Activated naive CD8-positive, alpha-beta T cell (primary cell): ENCODE measurements at regions not wholly inside any gene's neighbourhood (a gene's known extent, or its start where the extent isn't known, plus 50 kb on each side); places are given as distances from the start of the nearest gene placed in this dataset.
"Not testable (repeated sequence)": the region's sequence is repeated elsewhere in the genome, so short reads cannot be mapped to it uniquely, and the experiment has no call there.

ENCODE experiments used
- H3K27ac Mint-ChIP-seq: one replicate; pipeline ENCODE4 v1.8.0; 2021; ENCODE audit warnings: mixed read lengths
- H3K27me3 Mint-ChIP-seq: one replicate; pipeline ENCODE4 v1.8.0; 2021; ENCODE audit warnings: mixed read lengths
- H3K36me3 Mint-ChIP-seq: one replicate; pipeline ENCODE4 v1.8.0; 2021; ENCODE audit warnings: mixed read lengths
- H3K4me1 Mint-ChIP-seq: one replicate; pipeline ENCODE4 v1.8.0; 2021; ENCODE audit warnings: low read depth, mixed read lengths
- H3K4me3 Mint-ChIP-seq: one replicate; pipeline ENCODE4 v1.8.0; 2021; ENCODE audit warnings: mild to moderate bottlenecking, mixed read lengths
- H3K9me3 Mint-ChIP-seq: one replicate; pipeline ENCODE4 v1.8.0; 2021; ENCODE audit warnings: low read depth, mixed read lengths

DNA sequence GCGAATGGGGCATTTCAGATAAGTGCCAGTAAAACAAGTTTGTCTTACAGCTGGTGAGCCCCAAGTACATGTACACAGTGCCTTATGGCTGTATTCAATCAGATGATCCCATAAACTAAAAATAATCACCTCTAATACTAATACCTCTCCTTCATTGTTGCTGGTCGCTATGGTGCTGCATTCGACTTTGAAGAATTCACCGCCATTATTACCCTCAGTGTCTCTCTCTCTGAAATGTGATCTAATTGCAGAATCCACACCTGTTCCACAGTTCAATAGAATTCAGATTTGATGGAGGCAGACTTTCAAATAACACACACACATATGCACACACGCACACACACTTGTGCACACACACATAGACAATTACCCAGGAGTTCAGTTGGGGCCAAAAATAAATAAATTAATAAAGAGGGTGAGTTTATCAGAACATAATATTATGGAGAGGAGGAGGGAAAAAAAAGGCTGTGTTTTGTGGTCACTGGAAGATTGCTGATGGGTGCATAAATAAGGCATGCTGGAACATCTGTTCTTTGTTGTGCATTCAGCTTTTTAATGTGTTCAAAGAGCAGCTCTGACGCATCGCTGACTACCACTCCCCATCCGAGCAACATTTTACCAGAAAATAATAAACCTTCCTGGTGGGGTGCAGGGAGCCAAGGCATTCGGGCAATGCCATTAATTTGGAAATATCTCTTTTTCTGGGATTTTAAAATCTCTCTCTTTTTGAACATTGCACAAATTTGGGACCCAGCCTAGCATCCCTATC is 235.7 kb downstream of the SATB1 start:
- H3K9me3 Mint-ChIP-seq = no peaks in the 10 kb centered on the region
- H3K4me3 Mint-ChIP-seq = no peak overlapping the region
- no peaks in the 10 kb centered on the region for H3K4me1 Mint-ChIP-seq
- H3K27ac Mint-ChIP-seq = no peak overlapping the region
- H3K27me3 Mint-ChIP-seq = peaks cover 2% of the 10 kb centered on the region
- H3K36me3 Mint-ChIP-seq = no peaks in the 10 kb centered on the region

DNA sequence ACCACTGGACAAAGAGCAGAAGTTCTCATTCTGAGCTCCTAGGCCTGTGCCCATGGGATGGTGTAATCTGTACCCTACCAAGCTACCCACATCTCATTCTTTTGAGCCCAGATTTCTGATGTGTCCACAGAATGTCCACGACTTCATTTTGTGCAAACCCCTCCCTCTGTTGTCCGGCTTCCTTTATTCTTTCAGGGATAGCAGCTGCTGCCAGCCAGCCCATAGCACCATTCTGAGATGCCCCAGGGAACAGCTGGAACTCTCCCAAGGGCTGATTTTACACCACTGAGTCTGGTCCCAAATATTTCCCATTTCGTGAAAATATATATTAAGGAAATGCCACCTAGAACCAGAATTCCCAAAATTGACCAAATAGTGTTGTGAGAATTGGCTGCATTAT is 236.6 kb downstream of the SATB1 start:
- Mint-ChIP-seq H3K27ac (no peak overlapping the region), H3K36me3 (no peaks in the 10 kb centered on the region), H3K27me3 (peaks cover 2% of the 10 kb centered on the region), H3K9me3 (no peaks in the 10 kb centered on the region), H3K4me3 (no peak overlapping the region), H3K4me1 (no peaks in the 10 kb centered on the region)

DNA sequence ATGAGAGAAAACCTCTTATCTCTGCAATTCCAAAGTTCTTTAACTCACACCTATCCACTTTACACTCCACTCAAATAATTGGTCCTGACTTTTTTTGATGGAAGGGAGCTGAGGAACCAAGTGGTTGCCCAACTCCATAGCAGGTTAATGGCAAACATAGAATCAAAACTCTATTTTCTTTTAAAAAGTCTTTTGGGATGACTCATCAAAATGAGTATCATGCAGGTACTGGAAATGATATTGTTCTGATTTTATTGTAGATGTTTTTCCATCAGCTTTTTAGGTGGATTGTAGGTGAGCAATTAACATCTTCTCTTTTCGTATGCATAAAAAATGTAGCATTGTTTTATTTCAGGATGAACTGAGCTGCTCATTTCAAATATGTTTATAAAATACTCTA is 239.5 kb downstream of the SATB1 start:
- Mint-ChIP-seq H3K27me3 (peaks cover 3% of the 10 kb centered on the region), H3K27ac (no peak overlapping the region), H3K9me3 (no peaks in the 10 kb centered on the region)

DNA sequence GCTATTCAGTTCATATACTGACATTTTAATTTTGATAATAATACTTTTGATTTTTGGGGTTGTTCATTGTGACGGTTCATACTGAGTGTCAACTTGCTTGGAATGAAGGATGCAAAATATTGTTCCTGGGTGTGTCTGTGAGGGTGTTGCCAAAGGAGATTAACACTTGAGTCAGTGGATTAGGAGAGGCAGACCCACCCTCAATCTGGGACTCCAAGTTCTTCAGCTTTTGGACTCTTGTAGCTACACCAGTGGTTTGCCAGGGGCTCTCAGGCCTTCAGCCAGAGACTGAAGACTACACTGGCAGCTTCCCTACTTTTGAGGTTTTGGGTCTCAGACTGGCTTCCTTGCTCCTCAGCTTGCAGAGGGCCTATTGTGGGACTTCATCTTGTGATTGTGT is 242.2 kb downstream of the SATB1 start:
- not testable (repeated sequence) for H3K4me3 Mint-ChIP-seq, H3K36me3 Mint-ChIP-seq, H3K4me1 Mint-ChIP-seq

More for the DNA sequence above, 239.5 kb downstream of the SATB1 start:
- H3K4me1 Mint-ChIP-seq = no peaks in the 10 kb centered on the region
- no peak overlapping the region for H3K4me3 Mint-ChIP-seq
- peaks cover 3% of the 10 kb centered on the region for H3K36me3 Mint-ChIP-seq

DNA sequence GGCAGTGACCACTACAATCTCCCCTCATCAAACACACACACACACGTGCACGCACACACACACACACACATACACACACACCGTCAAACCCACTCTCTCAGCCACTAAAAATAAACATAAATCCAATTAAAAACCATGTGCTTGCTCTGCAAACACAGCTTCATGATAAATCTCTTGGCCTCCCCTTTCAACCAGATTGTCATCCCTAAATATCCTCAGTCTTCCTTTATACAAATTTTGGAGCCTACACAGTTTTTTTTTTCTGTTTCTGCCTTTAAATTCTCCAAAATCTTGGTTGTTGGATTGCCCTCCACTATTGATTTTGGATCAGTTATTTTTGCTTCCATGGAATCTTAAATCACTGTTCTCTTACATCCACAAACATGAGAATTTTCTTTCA is 245.6 kb downstream of the SATB1 start:
- no peak overlapping the region for H3K4me3 Mint-ChIP-seq
- H3K4me1 Mint-ChIP-seq = no peaks in the 10 kb centered on the region
- no peaks in the 10 kb centered on the region for H3K9me3 Mint-ChIP-seq
- H3K27ac Mint-ChIP-seq = no peak overlapping the region
- peaks cover 3% of the 10 kb centered on the region for H3K36me3 Mint-ChIP-seq
- peaks cover 1% of the 10 kb centered on the region for H3K27me3 Mint-ChIP-seq

More for the DNA sequence above, 242.2 kb downstream of the SATB1 start:
- H3K27me3 Mint-ChIP-seq, H3K9me3 Mint-ChIP-seq, H3K27ac Mint-ChIP-seq: not testable (repeated sequence)

DNA sequence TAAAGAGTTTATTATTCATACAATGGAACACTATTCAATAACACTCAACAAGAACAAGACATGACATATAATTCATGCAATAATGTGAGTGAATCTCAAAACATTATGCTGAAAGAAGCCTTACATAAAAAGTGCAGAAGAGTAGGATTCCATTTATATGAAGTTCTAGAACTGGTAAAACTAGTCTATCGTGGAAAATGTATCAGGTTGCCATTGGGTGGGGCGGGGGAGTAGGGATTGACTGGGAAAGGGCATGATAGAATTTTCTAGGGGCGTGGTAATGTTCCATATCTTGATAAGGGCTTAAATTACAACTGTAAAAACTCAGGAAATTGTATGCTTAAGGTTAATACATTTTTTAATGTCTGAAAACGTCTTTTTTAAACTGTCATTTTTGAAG is 247.9 kb downstream of the SATB1 start:
- no peaks in the 10 kb centered on the region for H3K27me3 Mint-ChIP-seq
- no peaks in the 10 kb centered on the region for H3K9me3 Mint-ChIP-seq
- no peaks in the 10 kb centered on the region for H3K4me1 Mint-ChIP-seq
- H3K4me3 Mint-ChIP-seq = no peak overlapping the region
- H3K36me3 Mint-ChIP-seq = no peaks in the 10 kb centered on the region
- no peak overlapping the region for H3K27ac Mint-ChIP-seq

DNA sequence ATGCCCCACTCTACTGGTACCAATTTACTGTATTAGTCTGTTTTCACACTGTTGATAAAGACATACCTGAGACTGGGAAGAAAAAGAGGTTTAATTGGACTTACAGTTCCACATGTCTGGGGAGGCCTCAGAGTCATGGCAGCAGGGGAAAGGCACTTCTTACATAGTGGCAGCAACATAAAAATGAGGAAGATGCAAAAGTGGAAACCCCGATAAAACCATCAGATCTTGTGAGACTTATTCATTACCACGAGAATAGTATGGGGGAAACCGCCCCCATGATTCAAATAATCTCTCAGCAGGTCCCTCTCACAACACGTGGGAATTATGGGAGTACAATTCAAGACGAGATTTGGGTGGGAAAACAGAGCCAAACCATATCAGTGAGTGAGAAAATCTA is 251.2 kb downstream of the SATB1 start:
- not testable (repeated sequence) for H3K27ac Mint-ChIP-seq, H3K9me3 Mint-ChIP-seq, H3K4me1 Mint-ChIP-seq, H3K27me3 Mint-ChIP-seq, H3K4me3 Mint-ChIP-seq, H3K36me3 Mint-ChIP-seq

DNA sequence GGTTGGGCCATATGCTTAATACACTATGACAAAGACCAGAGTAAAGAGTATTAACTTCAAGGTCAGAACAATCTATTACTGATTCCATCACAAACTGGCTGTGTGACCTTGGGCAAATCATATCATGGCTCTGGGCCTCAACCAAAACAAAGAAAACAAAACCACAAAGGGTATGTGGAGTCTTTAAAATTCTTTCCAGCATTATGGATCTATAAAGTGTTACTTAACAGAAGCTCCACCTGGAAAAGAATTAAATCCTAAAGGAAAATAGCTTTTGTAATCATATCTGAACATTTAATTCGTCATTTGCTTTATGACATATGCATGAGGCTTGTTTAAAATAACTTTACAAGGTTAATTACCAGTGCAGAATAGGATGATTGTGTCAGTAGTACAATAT is 265.5 kb downstream of the SATB1 start:
- Mint-ChIP-seq H3K4me3 (no peak overlapping the region), H3K4me1 (no peaks in the 10 kb centered on the region), H3K36me3 (no peaks in the 10 kb centered on the region), H3K9me3 (no peaks in the 10 kb centered on the region), H3K27ac (no peak overlapping the region), H3K27me3 (peaks cover 2% of the 10 kb centered on the region)

DNA sequence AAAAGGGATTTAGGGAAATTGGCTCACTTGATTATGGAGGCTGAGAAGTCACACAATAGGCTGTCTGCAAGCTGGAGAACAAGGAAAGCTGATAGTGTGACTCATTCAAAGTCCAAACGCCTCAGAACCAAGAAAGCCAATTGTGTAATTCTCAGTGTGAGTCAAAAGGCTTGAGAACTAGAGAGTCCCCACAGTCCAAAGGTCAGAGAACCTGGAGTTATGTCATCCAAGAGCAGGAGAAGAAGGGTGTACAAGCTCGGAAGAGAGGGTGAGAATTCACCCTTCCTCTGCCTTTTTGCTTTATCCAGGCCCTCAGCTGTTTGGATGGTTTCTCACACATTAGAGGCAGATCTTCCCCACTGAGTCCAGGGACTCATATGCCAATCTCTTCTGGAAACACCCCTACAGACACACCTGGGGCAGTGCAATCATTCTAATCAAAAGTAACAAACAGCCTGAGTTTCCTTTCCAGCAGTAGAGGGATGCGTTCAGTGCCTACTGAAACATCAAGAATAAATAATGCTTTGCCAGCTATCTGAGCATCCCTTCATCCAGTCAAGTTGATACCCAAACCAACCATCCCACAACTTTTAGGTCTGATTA is 271.5 kb downstream of the SATB1 start:
- H3K9me3 Mint-ChIP-seq = no peaks in the 10 kb centered on the region

DNA sequence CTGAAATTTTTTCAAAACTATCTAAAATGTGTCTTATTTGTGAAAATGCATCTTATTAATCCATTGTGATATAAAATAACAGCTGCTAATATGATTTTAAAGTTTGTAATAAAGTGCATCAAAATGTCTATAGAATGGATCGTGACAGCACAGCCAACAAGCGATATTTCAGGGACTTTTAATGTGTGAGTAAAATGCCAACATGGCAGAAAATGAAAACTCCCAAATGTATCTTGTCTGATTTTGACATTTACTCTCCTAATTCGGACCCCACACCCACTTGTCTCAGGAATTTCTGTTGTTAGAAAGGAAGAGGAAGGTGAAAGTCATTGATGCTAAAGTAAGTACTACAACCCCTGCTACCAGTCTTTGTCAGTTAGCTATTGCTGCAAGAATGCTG is 273.9 kb downstream of the SATB1 start:
- H3K27me3 Mint-ChIP-seq = no peaks in the 10 kb centered on the region
- no peak overlapping the region for H3K27ac Mint-ChIP-seq
- no peak overlapping the region for H3K4me3 Mint-ChIP-seq
- H3K4me1 Mint-ChIP-seq = no peaks in the 10 kb centered on the region
- H3K36me3 Mint-ChIP-seq = no peaks in the 10 kb centered on the region
- H3K9me3 Mint-ChIP-seq = no peaks in the 10 kb centered on the region

More for the DNA sequence above, 271.5 kb downstream of the SATB1 start:
- Mint-ChIP-seq H3K36me3 (no peaks in the 10 kb centered on the region), H3K27me3 (peaks cover 2% of the 10 kb centered on the region), H3K4me1 (no peaks in the 10 kb centered on the region), H3K27ac (no peak overlapping the region), H3K4me3 (no peak overlapping the region)

DNA sequence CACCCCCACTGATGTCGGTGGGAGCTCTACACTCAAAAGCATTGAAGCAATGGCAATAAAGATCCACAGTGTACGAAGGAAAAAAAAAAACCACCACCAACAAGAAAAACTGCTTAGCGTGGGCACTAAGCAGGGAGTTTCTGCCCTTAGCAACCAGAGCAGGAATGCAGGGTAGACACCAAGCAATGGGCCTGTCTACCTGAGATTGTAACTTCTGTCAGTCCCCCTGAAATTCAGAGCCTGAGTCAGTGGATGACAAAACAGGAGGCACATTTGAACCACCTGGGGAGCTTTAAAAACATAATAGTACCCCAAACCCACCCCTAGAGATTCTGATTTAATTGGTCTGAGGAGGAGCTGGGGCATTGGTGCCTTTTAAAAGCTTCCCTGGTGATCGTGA is 275.2 kb downstream of the SATB1 start:
- Mint-ChIP-seq H3K36me3 (no peaks in the 10 kb centered on the region), H3K27me3 (no peaks in the 10 kb centered on the region)

DNA sequence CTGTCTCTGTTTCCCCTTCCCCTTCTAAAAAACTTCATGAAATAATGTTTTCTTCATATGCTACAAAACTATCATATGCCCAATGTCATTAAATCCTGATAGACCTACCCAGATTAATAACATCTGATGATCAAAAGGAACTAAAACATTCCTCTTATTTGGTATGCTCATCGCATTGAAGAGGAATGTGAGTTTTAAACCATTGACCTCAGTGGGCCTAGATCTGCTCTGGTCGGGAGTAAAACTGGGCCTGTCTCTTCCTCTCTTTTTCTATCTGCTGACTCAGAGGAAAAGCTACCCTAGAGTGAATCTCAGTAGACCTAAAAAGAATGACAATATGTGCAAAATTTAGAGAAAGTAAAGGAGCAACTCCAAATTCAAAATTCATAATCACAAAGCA is 275.8 kb downstream of the SATB1 start:
- no peaks in the 10 kb centered on the region for H3K36me3 Mint-ChIP-seq
- H3K4me1 Mint-ChIP-seq = no peaks in the 10 kb centered on the region
- H3K27ac Mint-ChIP-seq = no peak overlapping the region
- no peaks in the 10 kb centered on the region for H3K9me3 Mint-ChIP-seq
- H3K4me3 Mint-ChIP-seq = no peak overlapping the region
- H3K27me3 Mint-ChIP-seq = no peaks in the 10 kb centered on the region

More for the DNA sequence above, 275.2 kb downstream of the SATB1 start:
- H3K9me3 Mint-ChIP-seq = no peaks in the 10 kb centered on the region
- H3K4me3 Mint-ChIP-seq = no peak overlapping the region
- no peaks in the 10 kb centered on the region for H3K4me1 Mint-ChIP-seq
- no peak overlapping the region for H3K27ac Mint-ChIP-seq

DNA sequence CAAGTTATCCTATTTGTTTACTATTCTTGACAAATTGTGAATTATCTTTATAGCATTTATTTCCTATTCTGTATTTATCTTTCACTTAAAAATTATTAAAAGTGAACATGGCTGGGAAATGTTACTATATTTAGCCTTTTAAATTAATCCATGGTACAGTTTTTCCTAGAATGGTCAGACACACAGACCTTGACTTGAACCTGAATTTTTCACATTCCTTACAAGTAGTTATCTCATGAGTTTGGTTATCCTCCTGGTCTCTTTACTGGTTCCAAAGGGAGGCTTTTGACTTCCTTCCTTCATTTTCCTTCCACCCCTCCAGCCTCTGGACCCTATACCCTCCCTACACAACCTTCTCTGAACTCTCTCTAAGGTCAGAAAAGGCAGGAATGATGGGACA is 280.6 kb downstream of the SATB1 start:
- H3K27me3 Mint-ChIP-seq = no peaks in the 10 kb centered on the region
- no peaks in the 10 kb centered on the region for H3K36me3 Mint-ChIP-seq
- H3K4me3 Mint-ChIP-seq = no peak overlapping the region
- H3K4me1 Mint-ChIP-seq = no peaks in the 10 kb centered on the region
- no peak overlapping the region for H3K27ac Mint-ChIP-seq
- H3K9me3 Mint-ChIP-seq = no peaks in the 10 kb centered on the region

DNA sequence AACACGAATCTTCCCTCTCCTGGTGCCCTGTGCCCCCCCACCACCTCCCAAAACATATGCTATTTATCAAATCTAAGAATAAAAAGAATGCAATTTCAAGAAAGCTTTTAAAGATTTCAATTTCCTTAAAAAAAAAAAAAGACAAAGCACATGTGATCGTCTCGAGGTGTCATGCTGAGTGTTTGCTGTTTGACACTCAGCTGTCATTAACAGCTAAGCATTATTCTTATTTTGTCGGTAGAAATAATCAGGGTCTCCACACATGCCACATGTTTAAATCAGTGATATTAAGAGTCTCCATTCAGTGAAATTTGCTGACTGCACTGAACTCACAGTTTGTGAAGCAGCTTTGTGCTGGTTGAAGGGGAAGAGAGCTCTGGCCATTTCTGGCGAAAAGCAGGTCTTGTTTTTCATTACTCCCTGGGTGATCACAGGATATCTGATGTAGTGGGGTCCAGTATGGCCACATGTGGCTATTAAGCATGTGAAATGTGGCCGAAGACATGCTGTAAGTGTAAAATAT is 281.8 kb downstream of the SATB1 start:
- Mint-ChIP-seq H3K36me3 (no peaks in the 10 kb centered on the region), H3K4me1 (no peaks in the 10 kb centered on the region), H3K27ac (no peak overlapping the region), H3K27me3 (no peaks in the 10 kb centered on the region), H3K9me3 (no peaks in the 10 kb centered on the region), H3K4me3 (no peak overlapping the region)

DNA sequence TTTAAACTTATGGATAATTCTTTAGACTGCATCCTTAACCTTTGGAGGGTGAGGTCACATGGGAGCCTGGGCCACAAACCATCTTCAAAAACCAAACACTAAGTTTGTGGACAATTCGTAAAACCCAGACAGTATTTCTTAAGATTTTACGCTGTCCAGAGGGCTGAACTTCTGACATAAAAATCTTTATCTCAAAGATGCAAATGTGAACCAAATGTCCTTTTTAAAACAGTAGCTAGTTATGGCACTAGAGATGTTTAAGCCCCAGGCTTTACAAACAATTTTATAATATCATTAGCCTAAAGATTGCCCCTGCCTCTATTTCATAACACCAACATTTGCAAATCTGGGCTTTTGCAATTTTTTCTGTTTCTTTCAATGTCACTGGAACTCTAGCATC is 287.2 kb downstream of the SATB1 start:
- Mint-ChIP-seq H3K9me3 (no peaks in the 10 kb centered on the region), H3K4me3 (no peak overlapping the region), H3K36me3 (no peaks in the 10 kb centered on the region), H3K27me3 (peaks cover 2% of the 10 kb centered on the region), H3K4me1 (no peaks in the 10 kb centered on the region), H3K27ac (no peak overlapping the region)
